Omental fat pad (tissue), 3 donors: ENCODE measurements at regions not wholly inside any gene's neighbourhood (a gene's known extent, or its start where the extent isn't known, plus 50 kb on each side); places are given as distances from the start of the nearest gene placed in this dataset.
"Not testable (repeated sequence)": the region's sequence is repeated elsewhere in the genome, so short reads cannot be mapped to it uniquely, and the experiment has no call there.

Experiments
- ATAC-seq: fragments of 150-250 bp; one replicate; pipeline ENCODE4 v1.9.1; 2016; ENCODE audit warnings: mild to moderate bottlenecking, moderate library complexity; ENCODE audit not compliant: low FRiP score
- DNase-seq: peaks from one replicate; pipeline ENCODE4 v3.0.0-alpha.2; 2019; ENCODE audit warnings: low spot score
- TF ChIP-seq, protein P1 (sequence below), 3 donors: fragments of 450-650 bp; IDR thresholded peaks; one replicate each; pipeline ENCODE4 v1.5.1; 2016 to 2017; ENCODE audit warnings: antibody characterized with exemption in 3 of 3, mild to moderate bottlenecking in 3 of 3, moderate library complexity in 2 of 3

DNA sequence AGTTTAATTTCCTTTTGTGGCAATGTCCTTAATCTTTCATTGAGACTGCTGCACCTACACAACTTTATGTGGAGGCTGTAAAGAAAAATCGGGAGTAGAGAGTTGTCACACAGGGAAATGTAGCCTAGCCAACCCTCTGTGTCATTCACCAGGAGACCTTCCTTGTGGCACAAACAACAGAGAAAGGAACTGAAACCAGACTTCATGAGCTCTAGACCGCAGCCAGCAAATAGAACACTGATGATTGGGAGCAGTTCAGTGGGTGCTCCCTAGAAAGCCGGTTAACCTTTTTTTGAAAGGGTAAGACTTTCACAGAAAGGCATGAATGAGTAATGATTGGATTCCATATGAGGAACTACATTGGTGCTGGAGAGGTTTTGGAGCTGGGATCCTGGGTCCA lies 1752.4 kb upstream of the CELF4 start:
- ATAC-seq = no peak
- DNase-seq = no peak
- TF ChIP-seq, protein P1, sequence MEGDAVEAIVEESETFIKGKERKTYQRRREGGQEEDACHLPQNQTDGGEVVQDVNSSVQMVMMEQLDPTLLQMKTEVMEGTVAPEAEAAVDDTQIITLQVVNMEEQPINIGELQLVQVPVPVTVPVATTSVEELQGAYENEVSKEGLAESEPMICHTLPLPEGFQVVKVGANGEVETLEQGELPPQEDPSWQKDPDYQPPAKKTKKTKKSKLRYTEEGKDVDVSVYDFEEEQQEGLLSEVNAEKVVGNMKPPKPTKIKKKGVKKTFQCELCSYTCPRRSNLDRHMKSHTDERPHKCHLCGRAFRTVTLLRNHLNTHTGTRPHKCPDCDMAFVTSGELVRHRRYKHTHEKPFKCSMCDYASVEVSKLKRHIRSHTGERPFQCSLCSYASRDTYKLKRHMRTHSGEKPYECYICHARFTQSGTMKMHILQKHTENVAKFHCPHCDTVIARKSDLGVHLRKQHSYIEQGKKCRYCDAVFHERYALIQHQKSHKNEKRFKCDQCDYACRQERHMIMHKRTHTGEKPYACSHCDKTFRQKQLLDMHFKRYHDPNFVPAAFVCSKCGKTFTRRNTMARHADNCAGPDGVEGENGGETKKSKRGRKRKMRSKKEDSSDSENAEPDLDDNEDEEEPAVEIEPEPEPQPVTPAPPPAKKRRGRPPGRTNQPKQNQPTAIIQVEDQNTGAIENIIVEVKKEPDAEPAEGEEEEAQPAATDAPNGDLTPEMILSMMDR (IDR thresholded peaks at IDR 0.05) = no peak

DNA sequence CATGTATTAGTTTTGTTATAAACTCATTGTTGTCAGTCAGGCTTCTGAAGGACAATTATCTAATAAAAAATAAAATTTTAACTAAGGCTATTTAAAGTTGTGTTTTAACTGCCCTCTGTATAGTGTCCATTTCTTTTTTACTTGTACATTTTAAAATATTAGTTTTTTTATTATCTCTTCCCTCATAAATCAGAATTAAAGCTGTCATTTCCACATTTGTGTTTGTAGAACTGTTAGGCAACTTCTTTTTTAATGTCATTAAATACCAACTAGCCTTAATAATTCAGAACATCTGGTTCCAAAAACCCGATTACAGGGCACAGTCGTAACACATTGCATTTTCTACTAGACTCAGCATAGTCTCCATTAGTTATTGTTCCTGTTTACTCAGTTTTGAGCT lies 1749.0 kb upstream of the CELF4 start:
- ATAC-seq = no peak
- TF ChIP-seq, protein P1 (IDR thresholded peaks at IDR 0.05) = no peak
- DNase-seq = no peak

DNA sequence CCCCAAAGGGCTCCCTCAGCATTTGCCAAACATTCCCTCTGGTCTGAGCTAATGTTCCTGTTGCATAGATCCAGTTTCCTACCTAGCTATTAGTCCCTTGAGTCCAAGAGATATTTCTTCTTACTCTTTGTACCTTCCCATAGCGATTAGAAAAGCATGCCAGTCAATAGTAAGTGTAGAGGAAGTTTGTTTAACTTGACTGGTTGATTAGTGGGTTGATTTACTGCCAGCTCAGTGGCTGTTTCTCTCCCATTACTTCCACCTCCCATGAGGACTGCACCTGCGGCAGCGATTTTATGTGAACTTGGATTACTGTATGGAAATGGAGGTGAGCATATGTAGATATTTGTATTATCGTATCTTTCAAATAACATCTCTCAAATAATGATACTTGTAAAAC lies 1748.4 kb upstream of the CELF4 start:
- DNase-seq = no peak
- TF ChIP-seq, protein P1 (IDR thresholded peaks at IDR 0.05) = no peak
- ATAC-seq = no peak

DNA sequence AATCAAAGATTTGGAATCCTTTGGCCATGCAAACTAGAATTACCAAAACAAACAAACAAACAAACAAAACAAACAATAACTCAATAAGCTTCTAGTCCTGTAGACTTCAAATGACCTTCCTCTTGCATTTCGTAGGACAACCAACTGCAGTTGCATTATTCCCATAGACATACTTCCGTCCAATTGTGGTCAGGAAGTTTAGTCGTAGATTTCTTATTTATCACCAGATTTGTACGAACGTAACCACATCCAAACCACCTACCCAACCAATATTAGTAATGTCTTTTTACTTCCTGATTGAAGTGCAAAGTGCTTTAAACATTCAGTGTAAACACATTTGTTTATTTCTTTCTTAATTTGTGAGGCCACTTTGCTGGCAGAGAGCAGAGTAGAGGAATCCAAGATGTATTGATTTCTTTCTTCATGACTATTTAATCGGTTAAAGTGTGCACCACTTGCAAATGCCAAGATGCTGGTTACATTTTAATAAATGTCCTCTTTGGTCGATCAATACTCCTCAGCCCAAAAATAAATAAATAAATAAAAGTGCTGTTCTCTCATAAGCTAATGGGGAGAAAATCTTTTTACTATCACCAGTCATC lies 1745.6 kb upstream of the CELF4 start:
- ATAC-seq (no peak), DNase-seq (no peak)
- TF ChIP-seq, protein P1 (IDR thresholded peaks at IDR 0.05) = no peak

DNA sequence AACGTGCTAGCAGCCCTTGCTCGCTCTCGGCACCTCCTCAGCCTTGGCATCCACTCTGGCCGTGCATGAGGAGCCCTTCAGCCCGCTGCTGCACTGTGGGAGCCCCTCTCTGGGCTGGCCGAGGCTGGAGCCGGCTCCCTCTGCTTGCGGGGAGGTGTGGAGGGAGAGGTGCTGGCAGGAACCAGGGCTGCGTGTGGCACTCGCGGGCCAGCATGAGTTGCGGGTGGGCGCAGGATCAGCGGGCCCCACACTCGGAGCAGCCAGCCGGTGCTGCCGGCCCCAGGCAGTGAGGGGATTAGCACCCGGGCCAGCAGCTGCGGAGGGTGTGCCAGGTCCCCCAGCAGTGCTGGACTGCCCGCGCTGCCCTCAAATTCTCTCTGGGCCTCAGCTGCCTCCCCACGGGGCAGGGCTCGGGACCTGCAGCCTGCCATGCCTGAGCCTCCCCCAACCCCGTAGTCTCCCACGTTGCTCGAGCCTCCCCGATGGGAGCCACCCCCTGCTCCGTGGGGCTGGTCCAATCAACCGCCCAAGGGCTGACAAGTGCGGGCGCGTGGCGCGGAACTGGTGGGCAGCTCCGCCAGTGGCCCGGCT lies 1743.4 kb upstream of the CELF4 start:
- not testable (repeated sequence) for ATAC-seq, DNase-seq

DNA sequence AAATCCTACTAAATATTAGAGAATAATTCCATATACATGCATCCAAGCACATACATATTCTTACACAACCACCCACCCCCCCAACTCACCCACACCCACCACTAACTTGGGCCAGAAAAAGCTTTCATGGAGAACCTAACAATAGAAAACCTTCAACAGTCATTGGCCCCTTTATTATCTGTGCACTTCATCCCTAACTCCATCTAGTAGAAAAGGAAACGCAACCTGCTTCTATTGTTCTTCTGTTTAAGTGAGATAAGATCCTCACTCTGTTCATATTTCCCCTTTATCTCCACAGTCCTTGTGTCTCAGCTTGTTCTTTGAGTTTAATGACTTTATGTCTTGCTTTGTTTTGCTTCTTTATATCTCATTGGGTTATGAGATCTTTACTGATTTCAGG lies 1740.2 kb upstream of the CELF4 start:
- TF ChIP-seq, protein P1 (IDR thresholded peaks at IDR 0.05) = no peak
- no peak for DNase-seq
- no peak for ATAC-seq

DNA sequence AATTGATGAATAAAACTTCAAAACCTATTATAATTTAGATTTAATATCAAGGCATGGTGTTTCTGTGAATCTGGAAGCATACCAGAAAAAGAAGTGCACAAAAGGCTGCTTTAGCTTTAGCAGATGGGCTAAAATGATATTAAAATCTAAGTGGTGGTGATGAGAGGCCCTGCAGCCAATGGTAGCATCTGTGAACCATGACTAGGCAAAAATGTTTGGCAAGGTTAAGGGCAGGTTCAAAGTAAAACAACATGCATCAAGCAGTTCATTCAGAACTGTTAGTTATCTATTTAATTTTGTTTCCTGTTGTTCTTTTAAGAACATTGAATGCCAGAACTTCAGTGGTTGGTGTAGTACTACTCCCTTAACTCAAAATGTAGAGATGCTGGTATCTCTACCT lies 1736.9 kb upstream of the CELF4 start:
- no peak for DNase-seq
- TF ChIP-seq, protein P1 (IDR thresholded peaks at IDR 0.05) = no peak
- no peak for ATAC-seq
